B cell (primary cell): ENCODE measurements at regions not wholly inside any gene's neighbourhood (a gene's known extent, or its start where the extent isn't known, plus 50 kb on each side); places are given as distances from the start of the nearest gene placed in this dataset.

Experiments used
- ATAC-seq: fragments of 200-7000 bp; cut with Tn5 transposase; one replicate; pipeline ENCODE4 v1.10.0; 2021; ENCODE audit warnings: low read depth, mild to moderate bottlenecking, moderate number of reproducible peaks, moderate library complexity
- CTCF ChIA-PET: fragments of 350-600 bp; sonication (Branson Sonifier 250); formaldehyde crosslinking; loops from one replicate; lab custom pipeline; 2021; ENCODE audit warnings: antibody characterized with exemption, inconsistent platforms; lab: Charles Lee
- POLR2A ChIA-PET: fragments of 350-600 bp; sonication (Branson Sonifier 250); formaldehyde crosslinking; loops from one replicate; lab custom pipeline; 2021; ENCODE audit warnings: antibody characterized with exemption; lab: Charles Lee
- DNase-seq: peaks from one replicate; pipeline ENCODE4 v3.0.0; 2013
- H2AFZ ChIP-seq: 2 replicates; pipeline ENCODE4 v1.6.1; 2012; ENCODE audit warnings: mild to moderate bottlenecking, low read depth, low read length; ENCODE audit not compliant: insufficient read depth, poor library complexity, severe bottlenecking
- H3K27ac ChIP-seq, 2 donors: 1 replicate in 1 of 2; 2 replicates in 1 of 2; pipeline ENCODE4 v1.5.1; 2012 to 2013; ENCODE audit warnings: low read length in 2 of 2, mild to moderate bottlenecking in 2 of 2, moderate library complexity in 1 of 2
- H3K27me3 ChIP-seq, 4 experiments: fragments of 200-600 bp in 1 of 4; sonication (generic) in 1 of 4; replicated peaks in 1 of 4; 1 replicate in 2 of 4; 2 replicates in 2 of 4; pipeline versions ENCODE4 v1.6.1 to v1.7.0; 2013 to 2016; ENCODE audit warnings: low read length in 3 of 4, mild to moderate bottlenecking in 2 of 4, mixed read lengths in 1 of 4, moderate library complexity in 1 of 4; ENCODE audit not compliant: insufficient read depth in 4 of 4, control insufficient read depth in 3 of 4; ENCODE audit errors: control extremely low read depth in 1 of 4
- H3K36me3 ChIP-seq, 2 experiments: replicated peaks in 1 of 2; 1 replicate in 1 of 2; 2 replicates in 1 of 2; pipeline versions ENCODE4 v1.6.1 to v1.7.1; 2013; ENCODE audit warnings: low read length in 1 of 2; ENCODE audit not compliant: insufficient read depth in 2 of 2, control insufficient read depth in 1 of 2; ENCODE audit errors: control extremely low read depth in 1 of 2, extremely low read depth in 1 of 2
- H3K4me1 ChIP-seq, 2 donors: fragments of 200-600 bp in 1 of 2; sonication (generic) in 1 of 2; 1 replicate in 1 of 2; 2 replicates in 1 of 2; pipeline versions ENCODE4 v1.5.1 to v1.6.1; 2013 to 2017; ENCODE audit warnings: low read length in 2 of 2; ENCODE audit not compliant: control insufficient read depth in 2 of 2, insufficient read depth in 2 of 2
- H3K4me2 ChIP-seq: replicated peaks from 2 replicates; pipeline ENCODE3; 2012; ENCODE audit warnings: mild to moderate bottlenecking, low read depth, low read length; ENCODE audit not compliant: poor library complexity, severe bottlenecking
- H3K4me3 ChIP-seq, 5 experiments: fragments of 200-600 bp in 1 of 5; sonication (generic) in 1 of 5; 1 replicate in 3 of 5; 2 replicates in 2 of 5; pipeline versions ENCODE4 v1.5.1 to v1.7.0; 2011 to 2016; ENCODE audit warnings: low read length in 4 of 5, mild to moderate bottlenecking in 4 of 5, low read depth in 2 of 5, control low read depth in 1 of 5, moderate library complexity in 1 of 5; ENCODE audit not compliant: insufficient read depth in 1 of 5; ENCODE audit errors: control extremely low read depth in 1 of 5, extremely low read depth in 1 of 5
- H3K79me2 ChIP-seq: fragments of 200-600 bp; sonication (generic); one replicate; pipeline ENCODE4 v1.6.0; 2016; ENCODE audit warnings: low read length; ENCODE audit not compliant: control insufficient read depth, insufficient read depth
- H3K9ac ChIP-seq: fragments of 200-600 bp; sonication (generic); 2 replicates; pipeline ENCODE4 v1.6.1; 2017; ENCODE audit warnings: mild to moderate bottlenecking, low read length, moderate library complexity
- H3K9me3 ChIP-seq, 3 donors: one replicate each; pipeline versions ENCODE4 v1.6.1 to v1.7.1; 2013; ENCODE audit warnings: low read length in 2 of 3; ENCODE audit not compliant: control insufficient read depth in 2 of 3, insufficient read depth in 1 of 3; ENCODE audit errors: control extremely low read depth in 1 of 3
- H4K20me1 ChIP-seq: 2 replicates; pipeline ENCODE4 v1.6.0; 2012; ENCODE audit warnings: mild to moderate bottlenecking, low read length; ENCODE audit not compliant: insufficient read depth, control insufficient read depth, poor library complexity, severe bottlenecking
- H3K27ac Mint-ChIP-seq: one replicate; pipeline ENCODE4 v1.8.0; 2021; ENCODE audit warnings: mixed read lengths
- H3K27me3 Mint-ChIP-seq: one replicate; pipeline ENCODE4 v1.8.0; 2021; ENCODE audit warnings: mixed read lengths
- H3K4me1 Mint-ChIP-seq: one replicate; pipeline ENCODE4 v1.8.0; 2021; ENCODE audit warnings: mixed read lengths
- H3K4me3 Mint-ChIP-seq: one replicate; pipeline ENCODE4 v1.8.0; 2021; ENCODE audit warnings: mixed read lengths
- H3K9me3 Mint-ChIP-seq: one replicate; pipeline ENCODE4 v1.8.0; 2022; ENCODE audit warnings: mixed read lengths; ENCODE audit not compliant: insufficient read depth
- EZH2 ChIP-seq: IDR thresholded peaks from 2 replicates; pipeline ENCODE4 v1.6.1; 2012; ENCODE audit warnings: borderline replicate concordance, low read depth, mild to moderate bottlenecking, moderate library complexity, low read length; ENCODE audit not compliant: insufficient read depth, poor library complexity, severe bottlenecking
- WGBS: methylation state at CpG from one replicate; pipeline ENCODE4 v1.1.5; 2013; ENCODE audit warnings: missing lambda C conversion rate; ENCODE audit not compliant: insufficient coverage; 5-methylcytosine and 5-hydroxymethylcytosine counted together
- intact Hi-C: fragments of 100-400 bp; cut with micrococcal nuclease; formaldehyde crosslinking; loops from one replicate; pipeline ENCODE4 v1.10.0; 2022
- TF ChIP-seq, protein P1 (sequence below): fragments of 200-600 bp; IDR thresholded peaks from one replicate; pipeline ENCODE4 v1.8.0; 2022; ENCODE audit warnings: antibody characterized with exemption, mild to moderate bottlenecking

DNA sequence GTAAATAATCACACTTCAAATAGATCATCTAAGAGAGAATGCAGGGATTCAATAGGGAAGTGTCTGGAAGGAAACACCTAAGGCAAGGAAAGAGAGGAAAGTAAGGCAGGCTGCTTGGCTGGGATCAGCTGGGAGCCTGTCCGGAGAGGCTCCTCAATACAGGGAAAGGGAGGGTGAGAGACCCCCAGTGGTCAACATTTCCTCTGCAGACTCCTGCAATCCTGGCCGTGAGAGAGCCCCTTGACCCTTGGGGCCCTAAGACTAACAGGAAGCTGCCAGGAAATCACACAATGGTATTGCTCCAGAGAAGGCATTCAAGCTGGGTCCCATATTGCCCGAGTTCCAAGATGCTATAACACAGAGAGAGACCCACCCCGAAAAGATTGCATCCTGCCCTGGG lies 549.4 kb downstream of the NYAP2 start:
- no peaks in the 10 kb centered on the region for H3K9me3 Mint-ChIP-seq
- H3K27me3 ChIP-seq, result no peaks in the 10 kb centered on the region

GRCh38 chr2:225938991-225939390 lies 539.5 kb downstream of the NYAP2 start:
- no peaks in the 10 kb centered on the region for H3K4me1 ChIP-seq
- WGBS, result no CpG with 5 or more reads among the region's 1 CpG
- ATAC-seq, result no peak
- Mint-ChIP-seq H3K4me1 (no peaks in the 10 kb centered on the region), H3K9me3 (no peaks in the 10 kb centered on the region), H3K4me3 (no peak overlapping the region), H3K27me3 (peaks cover 3% of the 10 kb centered on the region), H3K27ac (no peak overlapping the region)
- no peak overlapping the region for H3K9ac ChIP-seq
- TF ChIP-seq EZH2, result no peak
- TF ChIP-seq, protein P1, sequence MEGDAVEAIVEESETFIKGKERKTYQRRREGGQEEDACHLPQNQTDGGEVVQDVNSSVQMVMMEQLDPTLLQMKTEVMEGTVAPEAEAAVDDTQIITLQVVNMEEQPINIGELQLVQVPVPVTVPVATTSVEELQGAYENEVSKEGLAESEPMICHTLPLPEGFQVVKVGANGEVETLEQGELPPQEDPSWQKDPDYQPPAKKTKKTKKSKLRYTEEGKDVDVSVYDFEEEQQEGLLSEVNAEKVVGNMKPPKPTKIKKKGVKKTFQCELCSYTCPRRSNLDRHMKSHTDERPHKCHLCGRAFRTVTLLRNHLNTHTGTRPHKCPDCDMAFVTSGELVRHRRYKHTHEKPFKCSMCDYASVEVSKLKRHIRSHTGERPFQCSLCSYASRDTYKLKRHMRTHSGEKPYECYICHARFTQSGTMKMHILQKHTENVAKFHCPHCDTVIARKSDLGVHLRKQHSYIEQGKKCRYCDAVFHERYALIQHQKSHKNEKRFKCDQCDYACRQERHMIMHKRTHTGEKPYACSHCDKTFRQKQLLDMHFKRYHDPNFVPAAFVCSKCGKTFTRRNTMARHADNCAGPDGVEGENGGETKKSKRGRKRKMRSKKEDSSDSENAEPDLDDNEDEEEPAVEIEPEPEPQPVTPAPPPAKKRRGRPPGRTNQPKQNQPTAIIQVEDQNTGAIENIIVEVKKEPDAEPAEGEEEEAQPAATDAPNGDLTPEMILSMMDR, result no peak
- no peak overlapping the region for H2AFZ ChIP-seq
- no peaks in the 10 kb centered on the region for H4K20me1 ChIP-seq
- ChIA-PET CTCF (no interaction called here), POLR2A (no interaction called here)
- H3K36me3 ChIP-seq, result no peaks in the 10 kb centered on the region
- no peak overlapping the region for H3K27ac ChIP-seq
- no peak for DNase-seq
- no peaks in the 10 kb centered on the region for H3K79me2 ChIP-seq
- H3K4me2 ChIP-seq, result no peak overlapping the region
- no peaks in the 10 kb centered on the region for H3K9me3 ChIP-seq
- H3K27me3 ChIP-seq, result no peaks in the 10 kb centered on the region
- no peak overlapping the region for H3K4me3 ChIP-seq
- intact Hi-C loops, result no loop called here

More for the DNA sequence above, 549.4 kb downstream of the NYAP2 start:
- no peaks in the 10 kb centered on the region for H3K4me1 ChIP-seq
- no peak for DNase-seq
- H3K4me3 ChIP-seq, result no peak overlapping the region
- H3K27ac Mint-ChIP-seq, result no peak overlapping the region
- H3K4me2 ChIP-seq, result no peak overlapping the region
- CTCF ChIA-PET, result no interaction called here
- H3K4me3 Mint-ChIP-seq, result no peak overlapping the region
- ATAC-seq, result no peak
- no peak overlapping the region for H3K9ac ChIP-seq
- no peak overlapping the region for H2AFZ ChIP-seq
- H3K27ac ChIP-seq, result no peak overlapping the region
- no peaks in the 10 kb centered on the region for H3K79me2 ChIP-seq
- H3K4me1 Mint-ChIP-seq, result no peaks in the 10 kb centered on the region
- H4K20me1 ChIP-seq, result no peaks in the 10 kb centered on the region
- intact Hi-C loops, result no loop called here
- WGBS, result 18% methylated on average over 4 of the region's 4 CpGs
- POLR2A ChIA-PET, result no interaction called here
- TF ChIP-seq, protein P1, result no peak
- no peak for TF ChIP-seq EZH2
- H3K36me3 ChIP-seq, result no peaks in the 10 kb centered on the region
- H3K27me3 Mint-ChIP-seq, result no peaks in the 10 kb centered on the region
- peaks cover 3 to 14% (median 4%) of the 10 kb centered on the region in 3 donors for H3K9me3 ChIP-seq
